GM18868 (cell line): ENCODE measurements at regions not wholly inside any gene's neighbourhood (a gene's known extent, or its start where the extent isn't known, plus 50 kb on each side); places are given as distances from the start of the nearest gene placed in this dataset.
"Not testable (repeated sequence)": the region's sequence is repeated elsewhere in the genome, so short reads cannot be mapped to it uniquely, and the experiment has no call there.

Experiments
- ATAC-seq: cut with Tn5 transposase; IDR thresholded peaks from one replicate; pipeline ENCODE4 v1.9.1; 2021; ENCODE audit warnings: mild to moderate bottlenecking, moderate library complexity; ENCODE audit not compliant: unreplicated experiment

- ATAC-seq = no peak
Measured at GRCh38 chr12:131353376-131353775, 357.5 kb upstream of the SFSWAP start.

GRCh38 chr12:131353826-131354225 is 357.1 kb upstream of the SFSWAP start:
- ATAC-seq = no peak

- ATAC-seq = no peak
Measured at GRCh38 chr12:131355361-131356245, 355.3 kb upstream of the SFSWAP start.

GRCh38 chr12:131356485-131357184 is 354.3 kb upstream of the SFSWAP start:
- ATAC-seq = no peak

GRCh38 chr12:131357185-131357747 is 353.6 kb upstream of the SFSWAP start:
- ATAC-seq = no peak

GRCh38 chr12:131357920-131358319 is 353.0 kb upstream of the SFSWAP start:
- ATAC-seq = no peak

- no peak for ATAC-seq
Measured at GRCh38 chr12:131362291-131363211, 348.3 kb upstream of the SFSWAP start.

- ATAC-seq = no peak
Measured at GRCh38 chr12:131363393-131363792, 347.5 kb upstream of the SFSWAP start.

- no peak for ATAC-seq
Measured at GRCh38 chr12:131363841-131364495, 346.9 kb upstream of the SFSWAP start.

- no peak for ATAC-seq
Measured at GRCh38 chr12:131364903-131365820, 345.7 kb upstream of the SFSWAP start.

- ATAC-seq = no peak
Measured at GRCh38 chr12:131365821-131366260, 345.0 kb upstream of the SFSWAP start.

GRCh38 chr12:131366261-131366871 is 344.5 kb upstream of the SFSWAP start:
- ATAC-seq = no peak

GRCh38 chr12:131367067-131367982 is 343.6 kb upstream of the SFSWAP start:
- not testable (repeated sequence) for ATAC-seq

GRCh38 chr12:131367983-131368667 is 342.8 kb upstream of the SFSWAP start:
- no peak for ATAC-seq

GRCh38 chr12:131368668-131369071 is 342.2 kb upstream of the SFSWAP start:
- ATAC-seq = no peak

- no peak for ATAC-seq
Measured at GRCh38 chr12:131369094-131369845, 341.6 kb upstream of the SFSWAP start.
